ENCODE measurements at regions not wholly inside any gene's neighbourhood (a gene's known extent, or its start where the extent isn't known, plus 50 kb on each side); places are given as distances from the start of the nearest gene placed in this dataset.

GRCh38 chr21:14712121-14712715 is 166.1 kb upstream of the SAMSN1 start:
- Histone ChIP-seq H3K9me3 (no peaks in the 10 kb centered on the region), H3K36me3 (no peaks in the 10 kb centered on the region), H3K4me3 (no peak overlapping the region), H3K27me3 (no peaks in the 10 kb centered on the region), H3K4me1 (no peaks in the 10 kb centered on the region), H3K27ac (no peak overlapping the region)
- no peak for TF ChIP-seq EP300 (IDR thresholded peaks at IDR 0.05)
- no peak for TF ChIP-seq POLR2A (IDR thresholded peaks at IDR 0.05)
- TF ChIP-seq, protein P1, sequence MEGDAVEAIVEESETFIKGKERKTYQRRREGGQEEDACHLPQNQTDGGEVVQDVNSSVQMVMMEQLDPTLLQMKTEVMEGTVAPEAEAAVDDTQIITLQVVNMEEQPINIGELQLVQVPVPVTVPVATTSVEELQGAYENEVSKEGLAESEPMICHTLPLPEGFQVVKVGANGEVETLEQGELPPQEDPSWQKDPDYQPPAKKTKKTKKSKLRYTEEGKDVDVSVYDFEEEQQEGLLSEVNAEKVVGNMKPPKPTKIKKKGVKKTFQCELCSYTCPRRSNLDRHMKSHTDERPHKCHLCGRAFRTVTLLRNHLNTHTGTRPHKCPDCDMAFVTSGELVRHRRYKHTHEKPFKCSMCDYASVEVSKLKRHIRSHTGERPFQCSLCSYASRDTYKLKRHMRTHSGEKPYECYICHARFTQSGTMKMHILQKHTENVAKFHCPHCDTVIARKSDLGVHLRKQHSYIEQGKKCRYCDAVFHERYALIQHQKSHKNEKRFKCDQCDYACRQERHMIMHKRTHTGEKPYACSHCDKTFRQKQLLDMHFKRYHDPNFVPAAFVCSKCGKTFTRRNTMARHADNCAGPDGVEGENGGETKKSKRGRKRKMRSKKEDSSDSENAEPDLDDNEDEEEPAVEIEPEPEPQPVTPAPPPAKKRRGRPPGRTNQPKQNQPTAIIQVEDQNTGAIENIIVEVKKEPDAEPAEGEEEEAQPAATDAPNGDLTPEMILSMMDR (IDR thresholded peaks at IDR 0.05), result no peak
- DNase-seq, result no peak
- no peak for ATAC-seq (ENCODE audit: low FRiP score in 2 of 2)
- 72 to 94% methylated on average over 1 of the region's 1 CpG for WGBS, 2 donors

DNA sequence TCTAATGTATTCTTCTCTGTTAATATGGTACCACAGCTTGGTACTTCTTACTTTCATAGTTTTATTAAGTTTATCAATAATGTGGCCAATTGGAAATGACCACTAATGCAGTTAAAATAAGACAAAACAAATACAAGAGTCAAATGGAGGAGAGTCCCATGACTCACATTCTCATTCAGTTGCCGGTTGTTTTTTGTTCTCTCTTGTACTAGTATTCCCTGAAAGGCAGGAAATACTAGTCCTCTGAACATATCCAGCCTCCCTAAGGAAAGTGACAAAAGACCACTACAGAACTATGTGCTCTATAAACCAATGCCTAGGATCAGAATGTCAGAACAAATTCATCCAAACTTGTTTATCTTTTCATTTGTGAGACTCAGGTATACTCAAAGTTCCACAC is 165.2 kb upstream of the SAMSN1 start:
- no peaks in the 10 kb centered on the region for H3K9me3 ChIP-seq
- TF ChIP-seq, protein P1 (IDR thresholded peaks at IDR 0.05), result no peak
- TF ChIP-seq POLR2AphosphoS5 (IDR thresholded peaks at IDR 0.05), result no peak
- TF ChIP-seq EP300 (IDR thresholded peaks at IDR 0.05), result no peak
- TF ChIP-seq POLR2A (IDR thresholded peaks at IDR 0.05), result no peak
- no peak overlapping the region for H3K27ac ChIP-seq
- no peak overlapping the region for H3K4me3 ChIP-seq
- H3K36me3 ChIP-seq, result no peaks in the 10 kb centered on the region
- ATAC-seq (ENCODE audit: low FRiP score in 2 of 2), result no peak
- WGBS, 2 donors, result 68 to 88% methylated on average over 1 of the region's 1 CpG
- DNase-seq, result no peak
- no peaks in the 10 kb centered on the region for H3K4me1 ChIP-seq
- H3K27me3 ChIP-seq, result no peaks in the 10 kb centered on the region

DNA sequence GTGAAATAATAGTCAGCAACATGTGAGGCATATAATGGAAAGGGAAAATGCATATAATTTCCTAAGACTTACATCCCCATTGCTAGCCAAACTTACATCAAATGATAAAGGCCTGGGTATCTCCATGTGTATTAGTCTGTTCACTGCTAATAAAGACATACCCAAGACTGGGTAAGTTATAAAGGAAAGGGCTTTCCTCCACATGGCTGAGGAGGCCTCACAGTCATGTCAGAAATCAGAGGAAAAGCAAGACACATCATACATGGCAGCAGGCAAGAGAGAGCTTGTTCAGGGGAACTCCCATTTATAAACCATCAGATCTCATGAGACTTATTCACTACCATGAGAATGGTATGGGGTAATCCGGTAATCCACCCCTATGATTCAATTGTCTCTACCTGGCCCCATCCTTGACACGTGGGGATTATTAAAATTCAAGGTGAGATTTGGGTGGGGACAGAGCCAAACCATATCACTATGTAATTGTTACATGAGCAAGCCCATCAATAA is 161.5 kb upstream of the SAMSN1 start:
- Histone ChIP-seq H3K36me3 (no peaks in the 10 kb centered on the region), H3K27ac (no peak overlapping the region), H3K27me3 (no peaks in the 10 kb centered on the region), H3K4me1 (no peaks in the 10 kb centered on the region), H3K4me3 (no peak overlapping the region), H3K9me3 (no peaks in the 10 kb centered on the region)
- ATAC-seq (ENCODE audit: low FRiP score in 2 of 2) (no peak), DNase-seq (no peak)
- TF ChIP-seq EP300 (IDR thresholded peaks at IDR 0.05), result no peak
- no peak for TF ChIP-seq POLR2AphosphoS5 (IDR thresholded peaks at IDR 0.05)
- TF ChIP-seq POLR2A (IDR thresholded peaks at IDR 0.05), result no peak
- TF ChIP-seq, protein P1 (IDR thresholded peaks at IDR 0.05), result no peak
- WGBS, 2 donors, result 46 to 71% methylated on average over 2 of the region's 2 CpGs

GRCh38 chr21:14706712-14707510 is 160.8 kb upstream of the SAMSN1 start:
- Histone ChIP-seq H3K4me1 (no peaks in the 10 kb centered on the region), H3K27ac (no peak overlapping the region), H3K9me3 (no peaks in the 10 kb centered on the region), H3K4me3 (no peak overlapping the region), H3K27me3 (no peaks in the 10 kb centered on the region), H3K36me3 (no peaks in the 10 kb centered on the region)
- no peak for TF ChIP-seq POLR2A (IDR thresholded peaks at IDR 0.05)
- ATAC-seq (ENCODE audit: low FRiP score in 2 of 2) (no peak), DNase-seq (no peak)
- WGBS, 2 donors, result 60 to 61% methylated on average over 7 of the region's 7 CpGs

- Histone ChIP-seq H3K9me3 (no peaks in the 10 kb centered on the region), H3K27ac (no peak overlapping the region), H3K27me3 (no peaks in the 10 kb centered on the region), H3K4me1 (no peaks in the 10 kb centered on the region), H3K36me3 (no peaks in the 10 kb centered on the region), H3K4me3 (no peak overlapping the region)
- WGBS, 2 donors, result 62 to 76% methylated on average over 3 of the region's 3 CpGs
- TF ChIP-seq POLR2A (IDR thresholded peaks at IDR 0.05) (no peak), POLR2AphosphoS5 (IDR thresholded peaks at IDR 0.05) (no peak), EP300 (IDR thresholded peaks at IDR 0.05) (no peak)
- TF ChIP-seq, protein P1 (IDR thresholded peaks at IDR 0.05), result no peak
- no peak for DNase-seq
- no peak for ATAC-seq (ENCODE audit: low FRiP score in 2 of 2)
Observed at GRCh38 chr21:14699433-14700407, 153.6 kb upstream of the SAMSN1 start.
